Lower leg skin (tissue), 3 donors: ENCODE measurements at regions not wholly inside any gene's neighbourhood (a gene's known extent, or its start where the extent isn't known, plus 50 kb on each side); places are given as distances from the start of the nearest gene placed in this dataset.

Source experiments
- CTCF ChIP-seq, 3 donors: fragments of 450-650 bp; IDR thresholded peaks; one replicate each; pipeline ENCODE4 v1.5.1; 2016; ENCODE audit warnings: antibody characterized with exemption in 3 of 3, mild to moderate bottlenecking in 3 of 3, moderate library complexity in 2 of 3
- POLR2A ChIP-seq, 2 donors: fragments of 450-650 bp; IDR thresholded peaks; one replicate each; pipeline ENCODE4 v1.6.1; 2016 to 2017; ENCODE audit warnings: antibody characterized with exemption in 2 of 2, mild to moderate bottlenecking in 1 of 2, moderate library complexity in 1 of 2

DNA sequence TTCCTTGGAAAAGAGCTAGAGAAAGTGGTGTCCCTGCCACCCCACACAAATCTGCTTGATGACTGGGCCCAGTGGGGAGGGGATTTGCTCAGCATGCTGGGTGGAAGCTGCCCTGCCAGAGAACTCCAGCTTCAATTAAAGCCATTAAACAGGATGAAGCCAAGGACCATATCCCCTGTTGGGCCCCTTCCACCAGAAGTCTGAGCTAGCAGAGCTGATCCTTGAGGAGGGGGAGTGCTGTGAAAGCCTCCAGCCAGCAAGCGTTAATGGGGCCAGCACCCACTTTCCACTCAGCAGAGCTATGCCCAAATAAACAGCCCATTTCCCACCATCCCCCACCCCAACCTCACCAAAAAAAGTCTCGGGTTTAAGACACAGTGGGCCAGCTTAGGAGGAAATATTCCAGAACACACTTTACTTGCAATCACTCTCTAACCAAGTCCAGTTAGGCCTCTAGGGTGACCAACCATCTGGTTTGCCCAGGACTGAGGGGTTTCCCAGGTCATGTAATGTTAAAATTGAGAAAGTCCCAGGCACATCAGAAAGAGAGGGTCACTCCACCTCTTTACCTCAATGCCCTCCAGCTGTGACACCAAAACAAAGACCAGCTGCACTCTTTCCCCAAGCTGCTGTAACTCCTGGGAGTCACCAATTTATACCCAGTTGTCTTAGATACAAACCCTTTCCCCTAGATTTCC, 132.3 kb downstream of the FOXI3 start:
- TF ChIP-seq CTCF (IDR thresholded peaks at IDR 0.05) = no peak
- no peak for TF ChIP-seq POLR2A (IDR thresholded peaks at IDR 0.05)
